ENCODE measurements at regions not wholly inside any gene's neighbourhood (a gene's known extent, or its start where the extent isn't known, plus 50 kb on each side); places are given as distances from the start of the nearest gene placed in this dataset.

GRCh38 chr11:128045094-128045725 is 542.1 kb downstream of the ETS1 start:
- H3K27me3 ChIP-seq (replicated peaks; ENCODE audit: insufficient read depth) = no peaks in the 10 kb centered on the region
- H3K4me1 ChIP-seq (replicated peaks) = no peaks in the 10 kb centered on the region
- WGBS = 65% methylated on average over 4 of the region's 4 CpGs
- TF ChIP-seq CTCF (IDR thresholded peaks at IDR 0.05) (no peak), POLR2AphosphoS5 (IDR thresholded peaks at IDR 0.05) (no peak), POLR2A (IDR thresholded peaks at IDR 0.05) (no peak)
- intact Hi-C loops (cut with DNase I) = no loop called here
- H3K36me3 ChIP-seq = no peaks in the 10 kb centered on the region
- H3K4me3 ChIP-seq = no peak overlapping the region
- DNase-seq (ENCODE audit: low spot score) = no peak
- H3K27ac ChIP-seq = no peak overlapping the region
- H3K9me3 ChIP-seq = no peaks in the 10 kb centered on the region

GRCh38 chr11:128042290-128042751 is 545.0 kb downstream of the ETS1 start:
- 31% methylated on average over 3 of the region's 3 CpGs for WGBS
- intact Hi-C loops (cut with DNase I) = no loop called here

GRCh38 chr11:128040603-128041002 is 546.8 kb downstream of the ETS1 start:
- Histone ChIP-seq H3K4me1 (replicated peaks) (no peaks in the 10 kb centered on the region), H3K27ac (no peak overlapping the region), H3K4me3 (no peak overlapping the region), H3K27me3 (replicated peaks; ENCODE audit: insufficient read depth) (no peaks in the 10 kb centered on the region), H3K9me3 (no peaks in the 10 kb centered on the region), H3K36me3 (no peaks in the 10 kb centered on the region)
- intact Hi-C loops (cut with DNase I) = no loop called here
- no peak for TF ChIP-seq POLR2A (IDR thresholded peaks at IDR 0.05)
- no peak for TF ChIP-seq POLR2AphosphoS5 (IDR thresholded peaks at IDR 0.05)
- no peak for TF ChIP-seq CTCF (IDR thresholded peaks at IDR 0.05)
- DNase-seq (ENCODE audit: low spot score) = no peak
- 7% methylated on average over 3 of the region's 3 CpGs for WGBS

More at GRCh38 chr11:128042290-128042751, 545.0 kb downstream of the ETS1 start:
- TF ChIP-seq POLR2A (IDR thresholded peaks at IDR 0.05) = no peak
- no peak for TF ChIP-seq CTCF (IDR thresholded peaks at IDR 0.05)
- TF ChIP-seq POLR2AphosphoS5 (IDR thresholded peaks at IDR 0.05) = no peak
- Histone ChIP-seq H3K9me3 (no peaks in the 10 kb centered on the region), H3K4me3 (no peak overlapping the region), H3K27me3 (replicated peaks; ENCODE audit: insufficient read depth) (no peaks in the 10 kb centered on the region), H3K27ac (no peak overlapping the region), H3K4me1 (replicated peaks) (no peaks in the 10 kb centered on the region), H3K36me3 (no peaks in the 10 kb centered on the region)
- no peak for DNase-seq (ENCODE audit: low spot score)

GRCh38 chr11:128039140-128040021 is 548.0 kb downstream of the ETS1 start:
- DNase-seq (ENCODE audit: low spot score) = peak; percentile 48
- Histone ChIP-seq H3K9me3 (no peaks in the 10 kb centered on the region), H3K36me3 (no peaks in the 10 kb centered on the region), H3K4me1 (replicated peaks) (no peaks in the 10 kb centered on the region), H3K27ac (no peak overlapping the region), H3K27me3 (replicated peaks; ENCODE audit: insufficient read depth) (no peaks in the 10 kb centered on the region), H3K4me3 (no peak overlapping the region)
- intact Hi-C loops (cut with DNase I) = no loop called here
- peak; percentile 30 for TF ChIP-seq POLR2AphosphoS5 (IDR thresholded peaks at IDR 0.05)
- TF ChIP-seq CTCF (IDR thresholded peaks at IDR 0.05) = no peak
- TF ChIP-seq POLR2A (IDR thresholded peaks at IDR 0.05) = no peak
- WGBS = 70% methylated on average over 8 of the region's 8 CpGs

Measured in prostate gland (tissue), 2 donors.